ENCODE measurements at regions not wholly inside any gene's neighbourhood (a gene's known extent, or its start where the extent isn't known, plus 50 kb on each side); places are given as distances from the start of the nearest gene placed in this dataset.

DNA sequence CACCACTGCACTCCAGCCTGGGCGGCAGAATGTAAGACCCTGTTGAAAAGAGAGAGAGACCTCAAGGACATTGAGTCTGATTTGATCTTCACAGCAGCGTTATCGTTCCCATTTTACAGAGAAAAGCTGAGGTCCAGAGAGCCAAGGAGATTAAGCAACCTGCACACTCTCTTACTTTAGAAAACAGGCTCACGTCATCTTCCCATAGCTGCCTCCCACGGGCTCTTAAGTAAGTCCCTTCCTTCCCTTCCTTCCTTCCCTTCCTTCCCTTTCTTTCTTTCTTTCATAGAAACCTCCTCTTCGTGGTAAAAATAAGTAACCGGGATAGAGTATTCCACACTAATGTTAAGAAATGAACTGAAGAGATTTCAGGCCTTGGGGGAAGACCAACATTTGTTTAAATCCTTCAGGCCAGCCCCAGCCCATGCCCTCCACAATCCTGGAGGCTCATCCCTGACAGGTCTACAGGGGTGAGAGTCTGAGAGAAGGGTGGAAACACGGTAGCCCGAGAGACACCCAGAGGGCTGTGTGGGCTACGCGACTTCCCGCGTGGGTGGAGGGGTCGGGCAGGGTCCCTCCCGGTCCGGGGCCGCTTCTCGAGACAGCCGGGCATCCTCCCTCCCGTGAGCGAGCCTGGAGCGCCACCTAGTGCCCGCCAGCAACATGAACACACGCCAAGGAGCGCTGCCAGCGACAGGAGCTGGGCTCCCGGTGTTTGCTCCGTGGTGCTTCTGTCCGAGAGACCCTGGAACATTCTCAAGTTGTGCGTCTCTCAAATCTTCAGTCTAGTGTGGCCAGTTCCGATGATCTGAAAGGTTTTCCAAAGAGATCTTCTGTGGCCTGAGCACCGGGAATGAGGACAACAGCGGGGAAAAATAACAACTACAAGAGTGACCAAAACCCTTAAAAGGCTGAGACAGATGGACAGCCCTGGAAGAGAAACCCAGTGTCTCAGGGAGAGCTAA lies 160.3 kb downstream of the INO80D start (continued):
- TF ChIP-seq GZF1 (CRISPR knock-in tag; IDR thresholded peaks at IDR 0.05) (no peak), ZNF567 (CRISPR knock-in tag; IDR thresholded peaks at IDR 0.05; ENCODE audit: borderline replicate concordance) (no peak), BHLHE40 (IDR thresholded peaks at IDR 0.05; ENCODE audit: low read length) (no peak; the same call in 1 of the 2 replicates), ZZZ3 (CRISPR knock-in tag; IDR thresholded peaks at IDR 0.05; ENCODE audit: borderline replicate concordance) (no peak), THYN1 (CRISPR knock-in tag; IDR thresholded peaks at IDR 0.05; ENCODE audit: borderline replicate concordance, low read depth) (no peak), ONECUT2 (CRISPR knock-in tag; IDR thresholded peaks at IDR 0.05) (no peak), ZNF883 (CRISPR knock-in tag; IDR thresholded peaks at IDR 0.05; ENCODE audit: not compliant biosample characterization) (peak; percentile 22), NCOA5 (CRISPR knock-in tag; IDR thresholded peaks at IDR 0.05) (no peak), HNF4A (CRISPR knock-in tag; IDR thresholded peaks at IDR 0.05) (no peak), ATF7 (IDR thresholded peaks at IDR 0.05) (no peak), ATF7 (CRISPR knock-in tag; IDR thresholded peaks at IDR 0.05) (no peak), ZFYVE20 (CRISPR knock-in tag; IDR thresholded peaks at IDR 0.05; ENCODE audit: borderline replicate concordance, low read depth) (no peak), POLR2A (IDR thresholded peaks at IDR 0.05; ENCODE audit: insufficient read depth in 1 of 2, low read depth in 2 of 2, low read length in 2 of 2) (no peak), SRF (IDR thresholded peaks at IDR 0.05; ENCODE audit: low read depth, low read length) (no peak), TEAD2 (CRISPR knock-in tag; IDR thresholded peaks at IDR 0.05) (no peak), ZNF530 (CRISPR knock-in tag; IDR thresholded peaks at IDR 0.05; ENCODE audit: low read depth) (no peak), ZFP37 (CRISPR knock-in tag; IDR thresholded peaks at IDR 0.05; ENCODE audit: borderline replicate concordance) (no peak), YY1 (IDR thresholded peaks at IDR 0.05; ENCODE audit: insufficient read depth, insufficient replicate concordance, low read depth, low read length) (peak; percentile 60)
- TF ChIP-seq, protein P1, sequence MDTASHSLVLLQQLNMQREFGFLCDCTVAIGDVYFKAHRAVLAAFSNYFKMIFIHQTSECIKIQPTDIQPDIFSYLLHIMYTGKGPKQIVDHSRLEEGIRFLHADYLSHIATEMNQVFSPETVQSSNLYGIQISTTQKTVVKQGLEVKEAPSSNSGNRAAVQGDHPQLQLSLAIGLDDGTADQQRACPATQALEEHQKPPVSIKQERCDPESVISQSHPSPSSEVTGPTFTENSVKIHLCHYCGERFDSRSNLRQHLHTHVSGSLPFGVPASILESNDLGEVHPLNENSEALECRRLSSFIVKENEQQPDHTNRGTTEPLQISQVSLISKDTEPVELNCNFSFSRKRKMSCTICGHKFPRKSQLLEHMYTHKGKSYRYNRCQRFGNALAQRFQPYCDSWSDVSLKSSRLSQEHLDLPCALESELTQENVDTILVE (CRISPR knock-in tag; IDR thresholded peaks at IDR 0.05), result no peak; the same call in 1 of the 2 replicates
- TF ChIP-seq, protein P2, sequence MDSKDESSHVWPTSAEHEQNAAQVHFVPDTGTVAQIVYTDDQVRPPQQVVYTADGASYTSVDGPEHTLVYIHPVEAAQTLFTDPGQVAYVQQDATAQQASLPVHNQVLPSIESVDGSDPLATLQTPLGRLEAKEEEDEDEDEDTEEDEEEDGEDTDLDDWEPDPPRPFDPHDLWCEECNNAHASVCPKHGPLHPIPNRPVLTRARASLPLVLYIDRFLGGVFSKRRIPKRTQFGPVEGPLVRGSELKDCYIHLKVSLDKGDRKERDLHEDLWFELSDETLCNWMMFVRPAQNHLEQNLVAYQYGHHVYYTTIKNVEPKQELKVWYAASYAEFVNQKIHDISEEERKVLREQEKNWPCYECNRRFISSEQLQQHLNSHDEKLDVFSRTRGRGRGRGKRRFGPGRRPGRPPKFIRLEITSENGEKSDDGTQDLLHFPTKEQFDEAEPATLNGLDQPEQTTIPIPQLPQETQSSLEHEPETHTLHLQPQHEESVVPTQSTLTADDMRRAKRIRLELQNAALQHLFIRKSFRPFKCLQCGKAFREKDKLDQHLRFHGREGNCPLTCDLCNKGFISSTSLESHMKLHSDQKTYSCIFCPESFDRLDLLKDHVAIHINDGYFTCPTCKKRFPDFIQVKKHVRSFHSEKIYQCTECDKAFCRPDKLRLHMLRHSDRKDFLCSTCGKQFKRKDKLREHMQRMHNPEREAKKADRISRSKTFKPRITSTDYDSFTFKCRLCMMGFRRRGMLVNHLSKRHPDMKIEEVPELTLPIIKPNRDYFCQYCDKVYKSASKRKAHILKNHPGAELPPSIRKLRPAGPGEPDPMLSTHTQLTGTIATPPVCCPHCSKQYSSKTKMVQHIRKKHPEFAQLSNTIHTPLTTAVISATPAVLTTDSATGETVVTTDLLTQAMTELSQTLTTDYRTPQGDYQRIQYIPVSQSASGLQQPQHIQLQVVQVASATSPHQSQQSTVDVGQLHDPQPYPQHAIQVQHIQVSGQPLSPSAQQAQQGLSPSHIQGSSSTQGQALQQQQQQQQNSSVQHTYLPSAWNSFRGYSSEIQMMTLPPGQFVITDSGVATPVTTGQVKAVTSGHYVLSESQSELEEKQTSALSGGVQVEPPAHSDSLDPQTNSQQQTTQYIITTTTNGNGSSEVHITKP (CRISPR knock-in tag; IDR thresholded peaks at IDR 0.05; ENCODE audit: low read depth), result no peak
- TF ChIP-seq, protein P3, sequence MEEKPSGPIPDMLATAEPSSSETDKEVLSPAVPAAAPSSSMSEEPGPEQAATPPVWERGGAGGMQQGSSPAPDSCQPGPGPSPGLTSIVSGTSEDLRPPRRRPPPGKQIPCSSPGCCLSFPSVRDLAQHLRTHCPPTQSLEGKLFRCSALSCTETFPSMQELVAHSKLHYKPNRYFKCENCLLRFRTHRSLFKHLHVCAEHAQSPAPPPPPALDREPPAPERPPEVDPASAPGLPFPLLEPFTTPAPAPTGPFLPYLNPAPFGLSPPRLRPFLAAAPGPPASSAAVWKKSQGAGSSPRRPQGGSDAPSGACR (CRISPR knock-in tag; IDR thresholded peaks at IDR 0.05), result no peak

All from HepG2 (cell line).